LNCAP (cell line): ENCODE measurements at regions not wholly inside any gene's neighbourhood (a gene's known extent, or its start where the extent isn't known, plus 50 kb on each side); places are given as distances from the start of the nearest gene placed in this dataset.
A peak's percentile ranks its signal among the peaks of the same experiment; 100 is the strongest.

Experiments
- CTCF ChIP-seq: fragments of 450-650 bp; IDR thresholded peaks from 2 replicates; pipeline ENCODE4 v1.5.1; 2017; ENCODE audit warnings: mild to moderate bottlenecking

- no peak for TF ChIP-seq CTCF
These were observed 328.9 kb downstream of the CHL1 start for GRCh38 chr3:525415-525814.

GRCh38 chr3:535566-536416 lies 339.2 kb downstream of the CHL1 start:
- TF ChIP-seq CTCF: peak; percentile 31; the same call in 1 of the 2 replicates

GRCh38 chr3:536417-536813 lies 339.9 kb downstream of the CHL1 start:
- no peak for TF ChIP-seq CTCF

- no peak for TF ChIP-seq CTCF
These were observed 344.7 kb downstream of the CHL1 start for GRCh38 chr3:541062-541801.

- no peak for TF ChIP-seq CTCF
These were observed 345.5 kb downstream of the CHL1 start for GRCh38 chr3:542021-542420.

GRCh38 chr3:549636-550035 lies 353.1 kb downstream of the CHL1 start:
- TF ChIP-seq CTCF: no peak

- TF ChIP-seq CTCF: no peak
These were observed 353.9 kb downstream of the CHL1 start for GRCh38 chr3:550471-550870.
